GM23338 (cell line): ENCODE measurements at regions not wholly inside any gene's neighbourhood (a gene's known extent, or its start where the extent isn't known, plus 50 kb on each side); places are given as distances from the start of the nearest gene placed in this dataset.

Source experiments
- ATAC-seq: fragments of 200-7000 bp; cut with Tn5 transposase; 3 replicates; pipeline ENCODE4 v1.9.1; 2020
- DNase-seq: peaks from one replicate; pipeline ENCODE4 v3.0.0-alpha.2; 2015; ENCODE audit warnings: low spot score
- H2AFZ ChIP-seq: fragments of 200-600 bp; sonication (generic); 2 replicates; pipeline ENCODE4 v1.8.0; 2016; ENCODE audit warnings: antibody characterized with exemption, mild to moderate bottlenecking, moderate library complexity
- H3F3A ChIP-seq: fragments of 200-600 bp; sonication (generic); replicated peaks from 2 replicates; pipeline ENCODE4 v1.8.0; 2017; ENCODE audit warnings: antibody characterized with exemption, mixed run types, low read depth
- H3K27ac ChIP-seq: fragments of 200-600 bp; sonication (generic); 2 replicates; pipeline ENCODE4 v1.6.1; 2016; ENCODE audit warnings: low read depth
- H3K27me3 ChIP-seq: fragments of 200-600 bp; sonication (generic); 2 replicates; pipeline ENCODE4 v1.8.0; 2016; ENCODE audit warnings: mild to moderate bottlenecking, mixed run types, moderate library complexity; ENCODE audit not compliant: insufficient read depth
- H3K36me3 ChIP-seq: fragments of 200-600 bp; sonication (generic); 2 replicates; pipeline ENCODE4 v1.8.0; 2016; ENCODE audit warnings: mild to moderate bottlenecking; ENCODE audit not compliant: insufficient read depth
- H3K4me1 ChIP-seq: fragments of 200-600 bp; sonication (generic); 2 replicates; pipeline ENCODE4 v1.8.0; 2016; ENCODE audit warnings: mild to moderate bottlenecking, moderate library complexity; ENCODE audit not compliant: insufficient read depth
- H3K4me2 ChIP-seq: fragments of 200-600 bp; sonication (generic); 2 replicates; pipeline ENCODE4 v1.7.1; 2017; ENCODE audit warnings: mixed run types
- H3K4me3 ChIP-seq: fragments of 200-600 bp; sonication (generic); 2 replicates; pipeline ENCODE4 v1.6.1; 2016; ENCODE audit warnings: mixed run types
- H3K79me2 ChIP-seq: fragments of 200-600 bp; sonication (generic); replicated peaks from 2 replicates; pipeline ENCODE4 v1.8.0; 2017; ENCODE audit warnings: mild to moderate bottlenecking; ENCODE audit not compliant: insufficient read depth
- H3K9me2 ChIP-seq: fragments of 200-600 bp; sonication (generic); 2 replicates; pipeline ENCODE4 v1.8.0; 2017; ENCODE audit not compliant: insufficient read depth
- H4K20me1 ChIP-seq: fragments of 200-600 bp; sonication (generic); replicated peaks from 2 replicates; pipeline ENCODE4 v1.8.0; 2017; ENCODE audit warnings: mild to moderate bottlenecking; ENCODE audit not compliant: insufficient read depth
- H3K27ac Mint-ChIP-seq: 2 replicates; pipeline ENCODE4 v1.8.0; 2020; ENCODE audit warnings: inconsistent platforms, mild to moderate bottlenecking, moderate library complexity, mixed read lengths
- H3K27me3 Mint-ChIP-seq: 3 replicates; pipeline ENCODE4 v1.8.0; 2022; ENCODE audit warnings: low read depth, mild to moderate bottlenecking, moderate library complexity, mixed read lengths, inconsistent platforms; ENCODE audit not compliant: insufficient read depth, poor library complexity
- H3K36me3 Mint-ChIP-seq: 3 replicates; pipeline ENCODE4 v1.8.0; 2021; ENCODE audit warnings: low read depth, mild to moderate bottlenecking, inconsistent platforms, moderate library complexity, mixed read lengths
- H3K4me1 Mint-ChIP-seq: 3 replicates; pipeline ENCODE4 v1.8.0; 2020; ENCODE audit warnings: mild to moderate bottlenecking, inconsistent platforms, mixed read lengths
- H3K4me3 Mint-ChIP-seq: 3 replicates; pipeline ENCODE4 v1.8.0; 2021; ENCODE audit warnings: moderate library complexity, mild to moderate bottlenecking, inconsistent platforms, mixed read lengths
- H3K9me3 Mint-ChIP-seq: 3 replicates; pipeline ENCODE4 v1.8.0; 2020; ENCODE audit warnings: moderate library complexity, mild to moderate bottlenecking, inconsistent platforms, mixed read lengths
- EZH2 ChIP-seq: fragments of 200-600 bp; sonication (generic); IDR thresholded peaks from one replicate; pipeline ENCODE4 v1.8.0; 2017; ENCODE audit warnings: antibody characterized with exemption, mild to moderate bottlenecking, low read depth; ENCODE audit not compliant: unreplicated experiment
- EZH2phosphoT487 ChIP-seq: fragments of 200-600 bp; sonication (generic); IDR thresholded peaks from one replicate; pipeline ENCODE4 v1.8.1; 2018; ENCODE audit warnings: antibody characterized with exemption; ENCODE audit not compliant: unreplicated experiment
- NANOG ChIP-seq: IDR thresholded peaks from 2 replicates; pipeline ENCODE4 v1.6.1; 2016; ENCODE audit warnings: antibody characterized with exemption, borderline replicate concordance
- STAT1 ChIP-seq: IDR thresholded peaks from one replicate; pipeline ENCODE4 v1.6.1; 2016; ENCODE audit warnings: antibody characterized with exemption; ENCODE audit not compliant: unreplicated experiment
- ZNF114 ChIP-seq: fragments of 250-450 bp; sonication (Bioruptor Pico); IDR thresholded peaks from 2 replicates; pipeline ENCODE4 v1.5.0; 2020; ENCODE audit warnings: mild to moderate bottlenecking, moderate library complexity
- TF ChIP-seq, protein P1 (sequence below), 2 experiments: fragments of 200-600 bp in 1 of 2; sonication (generic) in 1 of 2; conservative IDR thresholded peaks; 2 replicates each; pipeline versions ENCODE4 v1.5.1 to v1.6.1; 2016 to 2017; ENCODE audit warnings: antibody characterized with exemption in 2 of 2, low read depth in 2 of 2, mild to moderate bottlenecking in 2 of 2, moderate library complexity in 1 of 2
- TF ChIP-seq, protein P2 (sequence below): IDR thresholded peaks from 2 replicates; pipeline ENCODE4 v1.6.1; 2016; ENCODE audit warnings: antibody characterized with exemption
- TF ChIP-seq, protein P3 (sequence below): IDR thresholded peaks from one replicate; pipeline ENCODE4 v1.6.1; 2018; ENCODE audit warnings: antibody characterized with exemption; ENCODE audit not compliant: unreplicated experiment

DNA sequence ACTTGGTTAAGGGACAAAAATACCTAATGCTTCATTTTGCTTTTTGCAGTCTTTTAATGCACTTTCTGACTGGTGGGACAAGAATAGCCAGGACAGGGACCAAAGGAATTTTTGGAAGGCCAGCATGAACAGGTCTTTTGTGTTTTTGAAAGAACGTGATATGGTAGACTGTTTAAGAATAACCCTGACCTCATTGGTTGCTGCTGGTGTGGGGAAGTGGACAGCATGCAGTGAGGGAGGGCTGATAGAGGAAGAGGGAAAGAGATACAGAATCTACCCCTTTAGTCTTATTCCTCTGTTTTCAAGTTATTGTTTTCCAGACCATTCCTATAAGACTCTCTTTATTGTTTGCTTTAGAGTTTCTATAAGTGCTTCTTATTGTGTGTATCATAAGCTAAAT lies 816.2 kb downstream of the CDH11 start (continued):
- TF ChIP-seq, protein P1, sequence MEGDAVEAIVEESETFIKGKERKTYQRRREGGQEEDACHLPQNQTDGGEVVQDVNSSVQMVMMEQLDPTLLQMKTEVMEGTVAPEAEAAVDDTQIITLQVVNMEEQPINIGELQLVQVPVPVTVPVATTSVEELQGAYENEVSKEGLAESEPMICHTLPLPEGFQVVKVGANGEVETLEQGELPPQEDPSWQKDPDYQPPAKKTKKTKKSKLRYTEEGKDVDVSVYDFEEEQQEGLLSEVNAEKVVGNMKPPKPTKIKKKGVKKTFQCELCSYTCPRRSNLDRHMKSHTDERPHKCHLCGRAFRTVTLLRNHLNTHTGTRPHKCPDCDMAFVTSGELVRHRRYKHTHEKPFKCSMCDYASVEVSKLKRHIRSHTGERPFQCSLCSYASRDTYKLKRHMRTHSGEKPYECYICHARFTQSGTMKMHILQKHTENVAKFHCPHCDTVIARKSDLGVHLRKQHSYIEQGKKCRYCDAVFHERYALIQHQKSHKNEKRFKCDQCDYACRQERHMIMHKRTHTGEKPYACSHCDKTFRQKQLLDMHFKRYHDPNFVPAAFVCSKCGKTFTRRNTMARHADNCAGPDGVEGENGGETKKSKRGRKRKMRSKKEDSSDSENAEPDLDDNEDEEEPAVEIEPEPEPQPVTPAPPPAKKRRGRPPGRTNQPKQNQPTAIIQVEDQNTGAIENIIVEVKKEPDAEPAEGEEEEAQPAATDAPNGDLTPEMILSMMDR (conservative IDR thresholded peaks at IDR 0.05; ENCODE audit: low read depth in 2 of 2), result no peak
- no peak for TF ChIP-seq EZH2
- TF ChIP-seq, protein P2, sequence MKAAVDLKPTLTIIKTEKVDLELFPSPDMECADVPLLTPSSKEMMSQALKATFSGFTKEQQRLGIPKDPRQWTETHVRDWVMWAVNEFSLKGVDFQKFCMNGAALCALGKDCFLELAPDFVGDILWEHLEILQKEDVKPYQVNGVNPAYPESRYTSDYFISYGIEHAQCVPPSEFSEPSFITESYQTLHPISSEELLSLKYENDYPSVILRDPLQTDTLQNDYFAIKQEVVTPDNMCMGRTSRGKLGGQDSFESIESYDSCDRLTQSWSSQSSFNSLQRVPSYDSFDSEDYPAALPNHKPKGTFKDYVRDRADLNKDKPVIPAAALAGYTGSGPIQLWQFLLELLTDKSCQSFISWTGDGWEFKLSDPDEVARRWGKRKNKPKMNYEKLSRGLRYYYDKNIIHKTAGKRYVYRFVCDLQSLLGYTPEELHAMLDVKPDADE, result no peak

DNA sequence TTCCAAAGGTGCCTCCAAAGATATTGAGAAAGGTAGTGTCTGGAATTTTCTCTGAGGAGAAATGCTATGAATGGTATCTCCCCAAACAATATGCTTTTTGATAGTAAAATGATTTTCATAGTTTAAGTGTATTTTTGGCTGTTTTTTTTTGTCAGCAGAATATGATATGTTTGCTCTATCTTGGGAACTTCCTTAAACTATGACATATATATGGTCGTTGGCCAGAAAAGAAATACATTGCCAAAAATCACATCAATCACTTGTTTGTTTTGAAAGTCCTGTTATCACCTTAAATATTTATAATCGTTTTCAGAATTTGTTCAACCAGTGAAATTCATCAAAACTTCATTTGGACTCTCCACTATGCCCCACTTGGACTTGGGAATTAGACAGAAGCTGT lies 816.9 kb downstream of the CDH11 start:
- Histone ChIP-seq H3F3A (no peaks in the 10 kb centered on the region), H3K27ac (no peak overlapping the region), H4K20me1 (no peaks in the 10 kb centered on the region), H3K36me3 (no peaks in the 10 kb centered on the region), H3K27me3 (no peaks in the 10 kb centered on the region), H3K4me2 (no peak overlapping the region), H3K79me2 (no peaks in the 10 kb centered on the region), H3K4me1 (no peaks in the 10 kb centered on the region), H3K4me3 (no peak overlapping the region), H2AFZ (no peak overlapping the region), H3K9me2 (peaks cover 5% of the 10 kb centered on the region; the same call in 1 of the 2 replicates)
- no peak for DNase-seq
- Mint-ChIP-seq H3K27ac (no peak overlapping the region), H3K4me1 (no peaks in the 10 kb centered on the region), H3K36me3 (no peaks in the 10 kb centered on the region; the same call in 2 of the 3 replicates), H3K4me3 (no peak overlapping the region), H3K9me3 (peaks cover 11% of the 10 kb centered on the region), H3K27me3 (peaks cover 2% of the 10 kb centered on the region)
- no peak for TF ChIP-seq ZNF114 (CRISPR knock-in tag)
- TF ChIP-seq, protein P2, result no peak
- TF ChIP-seq NANOG, result no peak
- no peak for TF ChIP-seq EZH2
- no peak for TF ChIP-seq EZH2phosphoT487
- no peak for TF ChIP-seq STAT1
- TF ChIP-seq, protein P3, sequence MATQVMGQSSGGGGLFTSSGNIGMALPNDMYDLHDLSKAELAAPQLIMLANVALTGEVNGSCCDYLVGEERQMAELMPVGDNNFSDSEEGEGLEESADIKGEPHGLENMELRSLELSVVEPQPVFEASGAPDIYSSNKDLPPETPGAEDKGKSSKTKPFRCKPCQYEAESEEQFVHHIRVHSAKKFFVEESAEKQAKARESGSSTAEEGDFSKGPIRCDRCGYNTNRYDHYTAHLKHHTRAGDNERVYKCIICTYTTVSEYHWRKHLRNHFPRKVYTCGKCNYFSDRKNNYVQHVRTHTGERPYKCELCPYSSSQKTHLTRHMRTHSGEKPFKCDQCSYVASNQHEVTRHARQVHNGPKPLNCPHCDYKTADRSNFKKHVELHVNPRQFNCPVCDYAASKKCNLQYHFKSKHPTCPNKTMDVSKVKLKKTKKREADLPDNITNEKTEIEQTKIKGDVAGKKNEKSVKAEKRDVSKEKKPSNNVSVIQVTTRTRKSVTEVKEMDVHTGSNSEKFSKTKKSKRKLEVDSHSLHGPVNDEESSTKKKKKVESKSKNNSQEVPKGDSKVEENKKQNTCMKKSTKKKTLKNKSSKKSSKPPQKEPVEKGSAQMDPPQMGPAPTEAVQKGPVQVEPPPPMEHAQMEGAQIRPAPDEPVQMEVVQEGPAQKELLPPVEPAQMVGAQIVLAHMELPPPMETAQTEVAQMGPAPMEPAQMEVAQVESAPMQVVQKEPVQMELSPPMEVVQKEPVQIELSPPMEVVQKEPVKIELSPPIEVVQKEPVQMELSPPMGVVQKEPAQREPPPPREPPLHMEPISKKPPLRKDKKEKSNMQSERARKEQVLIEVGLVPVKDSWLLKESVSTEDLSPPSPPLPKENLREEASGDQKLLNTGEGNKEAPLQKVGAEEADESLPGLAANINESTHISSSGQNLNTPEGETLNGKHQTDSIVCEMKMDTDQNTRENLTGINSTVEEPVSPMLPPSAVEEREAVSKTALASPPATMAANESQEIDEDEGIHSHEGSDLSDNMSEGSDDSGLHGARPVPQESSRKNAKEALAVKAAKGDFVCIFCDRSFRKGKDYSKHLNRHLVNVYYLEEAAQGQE, result no peak
- no peak for ATAC-seq
